HEK293T (cell line): ENCODE measurements at regions not wholly inside any gene's neighbourhood (a gene's known extent, or its start where the extent isn't known, plus 50 kb on each side); places are given as distances from the start of the nearest gene placed in this dataset.

Experiments used
- BHLHE40 ChIP-seq: fragments of 450-650 bp; IDR thresholded peaks from 2 replicates; pipeline ENCODE4 v1.6.1; 2016; ENCODE audit warnings: mild to moderate bottlenecking, moderate library complexity, borderline replicate concordance
- ELF4 ChIP-seq: fragments of 450-650 bp; IDR thresholded peaks from 2 replicates; pipeline ENCODE4 v1.6.1; 2017; ENCODE audit warnings: antibody characterized with exemption
- FOXK2 ChIP-seq: fragments of 450-650 bp; IDR thresholded peaks from 2 replicates; pipeline ENCODE4 v1.6.1; 2016; ENCODE audit warnings: mild to moderate bottlenecking
- FOXM1 ChIP-seq: fragments of 450-650 bp; IDR thresholded peaks from 2 replicates; pipeline ENCODE4 v1.6.1; 2017; ENCODE audit warnings: mild to moderate bottlenecking, borderline replicate concordance
- L3MBTL2 ChIP-seq: fragments of 450-650 bp; conservative IDR thresholded peaks from 2 replicates; pipeline ENCODE4 v1.6.1; 2016; ENCODE audit warnings: mild to moderate bottlenecking
- LEF1 ChIP-seq: fragments of 450-650 bp; IDR thresholded peaks from 2 replicates; pipeline ENCODE4 v1.6.1; 2017; ENCODE audit warnings: mild to moderate bottlenecking, borderline replicate concordance
- SP1 ChIP-seq: fragments of 450-650 bp; IDR thresholded peaks from 2 replicates; pipeline ENCODE4 v1.6.1; 2017
- SUZ12 ChIP-seq: fragments of 450-650 bp; IDR thresholded peaks from 2 replicates; pipeline ENCODE4 v1.6.1; 2016; ENCODE audit warnings: mild to moderate bottlenecking
- TARDBP ChIP-seq: fragments of 450-650 bp; IDR thresholded peaks from 2 replicates; pipeline ENCODE4 v1.6.1; 2016
- ZNF384 ChIP-seq: fragments of 450-650 bp; IDR thresholded peaks from 2 replicates; pipeline ENCODE4 v1.6.1; 2016

- TF ChIP-seq FOXM1: no peak
- no peak for TF ChIP-seq ZNF384
- no peak for TF ChIP-seq SP1
- no peak for TF ChIP-seq FOXK2
- TF ChIP-seq L3MBTL2: no peak
- no peak for TF ChIP-seq BHLHE40
- TF ChIP-seq ELF4: no peak
- TF ChIP-seq SUZ12: no peak
- no peak for TF ChIP-seq LEF1
- no peak for TF ChIP-seq TARDBP
Observed at GRCh38 chr2:151063271-151063670, 198.4 kb downstream of the RBM43 start.
